ENCODE measurements at regions not wholly inside any gene's neighbourhood (a gene's known extent, or its start where the extent isn't known, plus 50 kb on each side); places are given as distances from the start of the nearest gene placed in this dataset.

DNA sequence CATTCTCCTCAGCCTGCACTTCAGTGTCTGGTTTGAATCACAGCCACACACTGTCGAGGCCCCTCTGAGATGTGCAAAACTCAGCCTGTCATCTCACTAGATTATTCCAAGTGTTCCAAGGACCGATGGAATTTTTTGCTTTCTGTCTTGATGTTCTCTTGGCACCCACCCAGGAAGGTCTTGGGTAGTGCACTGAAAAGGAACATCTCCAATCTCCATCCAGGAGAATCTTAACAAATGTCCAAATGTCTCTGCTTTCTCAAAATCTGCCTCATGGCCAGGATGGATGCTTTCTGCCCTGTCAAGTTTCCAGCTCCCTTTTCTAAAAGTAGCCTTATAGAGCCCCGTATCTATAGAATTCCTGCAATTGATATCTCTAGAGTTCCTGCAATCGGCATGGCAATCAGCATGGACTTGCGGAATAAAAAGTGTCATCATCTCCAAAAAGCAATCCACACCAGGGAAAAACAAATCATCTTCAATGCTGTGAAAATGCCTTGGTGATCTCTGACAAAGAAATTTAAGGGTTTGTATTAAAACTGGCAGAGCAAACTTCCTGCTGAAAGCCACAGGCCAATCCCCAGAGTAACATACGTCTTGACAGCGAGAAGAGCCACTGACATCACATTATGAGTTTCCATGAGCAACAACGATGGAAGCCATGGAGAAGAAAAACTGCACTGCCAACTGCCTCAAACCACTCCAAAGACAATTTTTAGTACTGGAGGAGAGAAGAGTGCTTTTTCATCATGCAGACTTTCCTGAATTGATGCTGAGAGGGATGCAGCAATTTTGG, 215.3 kb upstream of the FAM9B start:
- no peak for TF ChIP-seq CTCF (IDR thresholded peaks at IDR 0.05)
- no peak for TF ChIP-seq POLR2A (IDR thresholded peaks at IDR 0.05)

All from right lobe of liver (tissue), 4 donors.